PC-9 (cell line): ENCODE measurements at regions not wholly inside any gene's neighbourhood (a gene's known extent, or its start where the extent isn't known, plus 50 kb on each side); places are given as distances from the start of the nearest gene placed in this dataset.

Experiments
- BruUV-seq: library from RNA; stranded (reverse); fragments of 400-500 nt; replicated peaks from 2 replicates; lab custom pipeline; 2021; lab: Mats Ljungman, UMichigan
- CTCF ChIA-PET: fragments of 300-600 bp; sonication (Branson Sonifier 250); formaldehyde crosslinking; loops from one replicate; lab custom pipeline; 2022; ENCODE audit warnings: antibody characterized with exemption; lab: Charles Lee
- POLR2A ChIA-PET: fragments of 300-600 bp; sonication (Branson Sonifier 250); formaldehyde crosslinking; loops from one replicate; lab custom pipeline; 2022; ENCODE audit warnings: antibody characterized with exemption; ENCODE audit not compliant: unreplicated experiment; lab: Charles Lee
- DNase-seq, 2 experiments: peaks; one replicate each; pipeline versions ENCODE4 v3.0.0 to v3.0.0-alpha.2; 2015 to 2022; ENCODE audit warnings: mixed read lengths in 1 of 2
- H2AFZ ChIP-seq: fragments of 200-600 bp; sonication (generic); 2 replicates; pipeline ENCODE4 v1.8.1; 2017; ENCODE audit warnings: antibody characterized with exemption
- H3F3A ChIP-seq: fragments of 200-600 bp; sonication (generic); 2 replicates; pipeline ENCODE4 v1.8.1; 2017; ENCODE audit warnings: antibody characterized with exemption, mild to moderate bottlenecking, low read depth; ENCODE audit not compliant: insufficient read depth
- H3K27ac ChIP-seq: fragments of 200-600 bp; sonication (generic); 2 replicates; pipeline ENCODE4 v1.6.1; 2016; ENCODE audit warnings: mixed run types
- H3K27me3 ChIP-seq: fragments of 200-600 bp; sonication (generic); 2 replicates; pipeline ENCODE4 v1.6.1; 2016; ENCODE audit warnings: low read depth, mixed run types; ENCODE audit not compliant: insufficient read depth
- H3K36me3 ChIP-seq: fragments of 200-600 bp; sonication (generic); 2 replicates; pipeline ENCODE4 v1.6.1; 2016; ENCODE audit warnings: low read depth, mixed run types
- H3K4me1 ChIP-seq: fragments of 200-600 bp; sonication (generic); replicated peaks from 2 replicates; pipeline ENCODE4 v1.6.1; 2016; ENCODE audit warnings: mixed run types; ENCODE audit not compliant: insufficient read depth
- H3K4me2 ChIP-seq: fragments of 200-600 bp; sonication (generic); 2 replicates; pipeline ENCODE4 v1.6.1; 2017; ENCODE audit warnings: mixed run types
- H3K4me3 ChIP-seq: fragments of 200-600 bp; sonication (generic); 2 replicates; pipeline ENCODE4 v1.6.1; 2016; ENCODE audit warnings: mixed run types
- H3K79me2 ChIP-seq: fragments of 200-600 bp; sonication (generic); 2 replicates; pipeline ENCODE4 v1.6.1; 2017; ENCODE audit warnings: low read depth, mixed run types
- H3K9me2 ChIP-seq: fragments of 200-600 bp; sonication (generic); 2 replicates; pipeline ENCODE4 v1.8.1; 2017; ENCODE audit warnings: mild to moderate bottlenecking; ENCODE audit not compliant: insufficient read depth
- H3K9me3 ChIP-seq: fragments of 200-600 bp; sonication (generic); 2 replicates; pipeline ENCODE4 v1.8.1; 2016; ENCODE audit warnings: low read depth; ENCODE audit not compliant: insufficient read depth
- H4K20me1 ChIP-seq: fragments of 200-600 bp; sonication (generic); 2 replicates; pipeline ENCODE4 v1.8.1; 2017; ENCODE audit not compliant: insufficient read depth
- EZH2 ChIP-seq: fragments of 200-600 bp; sonication (generic); IDR thresholded peaks from 2 replicates; pipeline ENCODE4 v1.8.0; 2017; ENCODE audit warnings: antibody characterized with exemption, low read depth
- intact Hi-C: fragments of 100-400 bp; cut with micrococcal nuclease; formaldehyde crosslinking; loops from one replicate; pipeline ENCODE4 v1.10.0; 2022; ENCODE audit not compliant: unreplicated experiment
- TF ChIP-seq, protein P1 (sequence below): fragments of 200-600 bp; sonication (generic); conservative IDR thresholded peaks from 2 replicates; pipeline ENCODE4 v1.6.1; 2017; ENCODE audit warnings: mixed run types, antibody characterized with exemption, mild to moderate bottlenecking, moderate library complexity

DNA sequence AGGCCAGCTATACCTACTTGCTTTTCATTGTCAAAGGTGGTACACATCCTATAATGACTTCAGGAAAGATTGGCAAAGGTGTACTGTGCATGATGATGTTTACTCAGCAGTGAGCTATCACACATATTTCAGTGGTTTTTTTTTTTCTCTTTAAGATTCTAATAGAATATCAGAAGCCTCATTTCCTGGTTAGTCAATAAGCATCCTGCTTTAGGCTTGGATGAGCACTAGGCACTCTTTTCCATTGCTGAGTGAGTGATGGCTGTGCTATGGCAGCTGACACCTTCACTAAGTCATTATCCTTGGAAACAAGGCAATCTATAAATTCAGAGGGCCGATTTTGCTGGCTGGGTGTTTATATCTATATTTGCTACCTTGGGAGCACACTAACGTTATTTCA lies 161.1 kb upstream of the RASSF8 start:
- Histone ChIP-seq H3K36me3 (no peaks in the 10 kb centered on the region), H3K9me2 (no peaks in the 10 kb centered on the region), H3K27ac (no peak overlapping the region), H3K9me3 (no peaks in the 10 kb centered on the region), H3K4me3 (no peak overlapping the region), H3K4me2 (no peak overlapping the region), H3K79me2 (no peaks in the 10 kb centered on the region), H2AFZ (no peak overlapping the region), H3K4me1 (peaks cover 17% of the 10 kb centered on the region), H4K20me1 (no peaks in the 10 kb centered on the region), H3F3A (no peaks in the 10 kb centered on the region; the same call in 1 of the 2 replicates), H3K27me3 (no peaks in the 10 kb centered on the region)
- no peak for TF ChIP-seq EZH2
- TF ChIP-seq, protein P1, sequence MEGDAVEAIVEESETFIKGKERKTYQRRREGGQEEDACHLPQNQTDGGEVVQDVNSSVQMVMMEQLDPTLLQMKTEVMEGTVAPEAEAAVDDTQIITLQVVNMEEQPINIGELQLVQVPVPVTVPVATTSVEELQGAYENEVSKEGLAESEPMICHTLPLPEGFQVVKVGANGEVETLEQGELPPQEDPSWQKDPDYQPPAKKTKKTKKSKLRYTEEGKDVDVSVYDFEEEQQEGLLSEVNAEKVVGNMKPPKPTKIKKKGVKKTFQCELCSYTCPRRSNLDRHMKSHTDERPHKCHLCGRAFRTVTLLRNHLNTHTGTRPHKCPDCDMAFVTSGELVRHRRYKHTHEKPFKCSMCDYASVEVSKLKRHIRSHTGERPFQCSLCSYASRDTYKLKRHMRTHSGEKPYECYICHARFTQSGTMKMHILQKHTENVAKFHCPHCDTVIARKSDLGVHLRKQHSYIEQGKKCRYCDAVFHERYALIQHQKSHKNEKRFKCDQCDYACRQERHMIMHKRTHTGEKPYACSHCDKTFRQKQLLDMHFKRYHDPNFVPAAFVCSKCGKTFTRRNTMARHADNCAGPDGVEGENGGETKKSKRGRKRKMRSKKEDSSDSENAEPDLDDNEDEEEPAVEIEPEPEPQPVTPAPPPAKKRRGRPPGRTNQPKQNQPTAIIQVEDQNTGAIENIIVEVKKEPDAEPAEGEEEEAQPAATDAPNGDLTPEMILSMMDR = no peak
- intact Hi-C loops = no loop called here
- BruUV-seq = no TSS peak
- POLR2A ChIA-PET = no interaction called here
- CTCF ChIA-PET = no interaction called here
- DNase-seq = peak in 1 of 2 experiments; percentile 83

DNA sequence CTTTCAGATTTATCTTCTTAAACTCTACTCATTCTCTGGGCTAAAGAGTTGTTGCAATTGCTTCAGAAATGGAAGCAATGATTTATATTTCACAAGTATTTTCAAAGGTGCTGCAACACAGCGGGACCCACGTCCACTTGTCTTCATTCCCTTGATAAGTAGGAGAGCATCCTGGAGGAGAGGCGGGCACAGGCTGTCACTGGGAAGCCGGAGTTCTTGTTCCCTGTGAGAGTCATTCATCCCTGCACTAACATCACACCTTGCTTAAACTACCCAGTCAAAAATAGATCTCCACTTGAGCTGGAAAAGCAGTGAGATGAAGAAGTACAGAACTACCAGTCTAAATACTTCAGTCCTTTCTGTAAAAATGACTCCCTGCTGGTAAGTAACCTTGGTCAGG lies 160.5 kb upstream of the RASSF8 start:
- intact Hi-C loops = no loop called here
- no TSS peak for BruUV-seq
- CTCF ChIA-PET = no interaction called here
- Histone ChIP-seq H3K36me3 (no peaks in the 10 kb centered on the region), H3K4me2 (no peak overlapping the region), H3K9me2 (no peaks in the 10 kb centered on the region), H3K4me1 (peaks cover 17% of the 10 kb centered on the region), H3K79me2 (no peaks in the 10 kb centered on the region), H3K4me3 (no peak overlapping the region), H3F3A (no peaks in the 10 kb centered on the region; the same call in 1 of the 2 replicates), H2AFZ (no peak overlapping the region), H3K9me3 (no peaks in the 10 kb centered on the region), H3K27ac (no peak overlapping the region), H4K20me1 (no peaks in the 10 kb centered on the region), H3K27me3 (no peaks in the 10 kb centered on the region)
- DNase-seq = no peak
- TF ChIP-seq, protein P1 = no peak
- no peak for TF ChIP-seq EZH2
- POLR2A ChIA-PET = no interaction called here

DNA sequence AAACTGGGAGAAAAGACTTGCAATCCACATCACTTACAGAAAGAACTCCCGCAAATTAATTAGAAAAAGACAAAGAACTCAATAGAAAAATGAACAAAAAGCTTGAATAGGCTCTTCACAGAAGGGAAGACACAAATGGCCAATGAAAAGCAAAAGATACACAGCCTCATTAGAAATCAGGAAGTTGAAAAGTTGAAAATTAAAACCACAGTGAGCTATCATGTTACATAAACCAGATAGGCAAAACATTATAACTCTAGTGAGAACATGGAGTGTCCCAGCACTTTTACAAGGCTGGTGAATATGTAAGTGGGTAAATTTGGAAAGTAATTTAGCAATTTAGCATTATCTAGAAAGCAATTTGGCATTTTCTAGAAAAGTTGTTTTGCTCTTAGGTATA lies 158.4 kb upstream of the RASSF8 start:
- Histone ChIP-seq H3K79me2 (no peaks in the 10 kb centered on the region), H3K27ac (no peak overlapping the region), H3K9me3 (no peaks in the 10 kb centered on the region), H3K9me2 (no peaks in the 10 kb centered on the region), H2AFZ (no peak overlapping the region), H3K36me3 (no peaks in the 10 kb centered on the region), H3K27me3 (no peaks in the 10 kb centered on the region), H3K4me3 (no peak overlapping the region), H3F3A (no peaks in the 10 kb centered on the region; the same call in 1 of the 2 replicates), H3K4me1 (peaks cover 17% of the 10 kb centered on the region), H3K4me2 (0 out of 2 replicates have a peak overlapping the region, but pooled peaks have one; percentile 7), H4K20me1 (no peaks in the 10 kb centered on the region)
- intact Hi-C loops = no loop called here
- no TSS peak for BruUV-seq
- no peak for TF ChIP-seq EZH2
- TF ChIP-seq, protein P1 = no peak
- POLR2A ChIA-PET = no interaction called here
- DNase-seq = no peak
- CTCF ChIA-PET = no interaction called here
